HG03097 (cell line): ENCODE measurements at regions not wholly inside any gene's neighbourhood (a gene's known extent, or its start where the extent isn't known, plus 50 kb on each side); places are given as distances from the start of the nearest gene placed in this dataset.

Experiments used
- ATAC-seq: cut with Tn5 transposase; IDR thresholded peaks from one replicate; pipeline ENCODE4 v1.9.1; 2021; ENCODE audit not compliant: unreplicated experiment, low FRiP score

DNA sequence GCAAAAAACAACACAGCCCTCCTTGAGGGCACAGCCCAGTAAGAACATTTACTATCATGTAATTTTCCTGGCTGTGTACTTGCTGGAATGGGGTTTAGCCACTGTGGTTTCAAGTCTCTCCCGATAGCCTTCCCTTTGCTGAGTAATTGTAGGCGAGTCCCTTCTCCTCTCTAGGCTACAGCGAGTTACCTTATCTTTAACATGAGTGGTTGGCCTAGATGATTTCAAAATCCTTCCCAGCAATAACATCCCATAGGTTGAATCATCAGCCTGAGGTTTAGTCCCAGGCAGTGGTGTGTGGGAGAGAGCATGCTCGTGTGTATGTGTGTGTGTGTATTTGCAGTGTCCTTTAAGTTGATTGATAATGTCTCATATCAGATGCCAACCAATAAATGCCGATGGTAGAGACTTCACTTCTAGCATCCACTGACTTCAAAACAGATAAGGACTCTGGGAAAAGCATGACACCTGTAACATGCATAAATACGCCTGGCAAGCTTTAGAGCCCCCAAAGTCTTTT lies 142.9 kb upstream of the ZMIZ1 start:
- ATAC-seq, result no peak

GRCh38 chr10:78927257-78927995 lies 141.3 kb upstream of the ZMIZ1 start:
- ATAC-seq, result no peak

- ATAC-seq, result no peak
These were observed 140.4 kb upstream of the ZMIZ1 start for GRCh38 chr10:78928330-78928729.

DNA sequence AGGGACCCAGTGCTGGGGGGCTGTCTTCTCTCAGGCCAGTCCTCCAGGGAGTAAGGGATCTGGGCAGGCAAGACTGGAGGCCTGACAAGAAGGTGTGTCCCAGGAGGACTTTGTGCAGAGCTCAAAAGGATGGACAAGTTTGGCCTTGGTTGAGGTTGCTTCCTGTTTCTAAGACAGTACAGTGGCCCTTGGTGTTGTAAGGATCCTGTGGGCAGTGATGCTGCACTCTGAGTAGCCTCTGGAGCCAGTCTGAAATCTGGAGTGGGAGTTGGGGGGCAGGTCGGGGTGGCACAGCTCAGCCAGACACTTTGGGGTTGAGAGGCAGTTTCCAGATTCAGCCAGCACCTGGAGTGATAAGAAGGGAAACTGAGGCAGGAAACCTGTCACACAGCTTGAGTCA lies 139.2 kb upstream of the ZMIZ1 start:
- ATAC-seq, result no peak

DNA sequence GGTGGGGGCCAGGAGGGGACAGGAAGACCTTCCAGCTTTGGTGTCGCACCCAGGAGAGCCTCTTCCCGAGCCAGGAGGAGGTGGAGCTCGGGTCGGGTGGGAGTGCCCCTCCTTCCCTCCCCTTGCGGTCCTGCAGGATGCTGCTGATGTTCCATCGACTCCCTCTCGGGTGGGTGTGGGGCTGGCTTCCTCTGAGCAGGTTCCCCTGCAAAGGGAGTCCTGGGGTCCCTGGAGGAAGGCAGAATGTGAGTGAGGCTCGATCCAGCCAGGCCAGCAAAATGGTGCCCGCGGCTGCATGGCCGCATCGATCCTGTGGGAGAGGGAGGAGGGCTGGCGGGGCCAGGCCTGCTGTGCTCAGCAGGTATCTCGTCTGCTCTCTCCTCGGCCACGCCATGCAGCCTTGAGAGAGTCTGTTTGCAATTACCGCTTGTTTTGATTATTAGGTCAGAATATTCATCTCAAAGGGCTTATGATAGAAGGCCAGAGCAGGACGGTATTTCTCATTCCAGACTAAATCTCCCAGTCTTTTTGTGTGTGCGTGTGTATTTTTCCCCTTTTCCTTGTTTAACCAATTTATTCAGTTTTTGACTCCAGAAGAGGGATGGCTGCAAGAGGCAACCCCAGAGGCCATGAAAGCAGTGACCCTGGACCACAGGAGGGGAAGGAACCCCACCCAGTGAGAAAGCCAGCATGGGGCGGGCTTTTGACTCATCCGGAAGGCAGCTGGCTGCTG lies 137.3 kb upstream of the ZMIZ1 start:
- no peak for ATAC-seq

GRCh38 chr10:78932054-78932386 lies 136.7 kb upstream of the ZMIZ1 start:
- ATAC-seq, result no peak

DNA sequence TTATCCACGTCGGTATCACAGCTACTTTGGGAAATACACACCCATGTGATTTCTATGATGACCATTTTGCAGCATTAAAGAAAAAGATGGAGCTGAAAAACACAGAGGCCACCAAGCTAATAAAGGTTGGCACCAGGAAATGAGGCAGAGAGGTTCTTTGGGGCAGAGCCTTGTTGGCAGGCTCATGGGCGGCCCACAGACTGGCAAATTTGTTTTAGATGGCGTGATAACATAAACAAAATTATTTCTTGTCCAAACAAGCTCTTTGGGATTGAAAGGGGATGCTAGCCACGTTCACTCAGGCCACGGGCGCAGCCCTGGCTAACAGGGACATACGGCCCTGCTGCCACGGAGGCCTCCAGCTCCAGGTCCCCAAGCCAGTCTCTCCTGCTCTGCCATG lies 135.9 kb upstream of the ZMIZ1 start:
- no peak for ATAC-seq

GRCh38 chr10:78933828-78934531 lies 134.8 kb upstream of the ZMIZ1 start:
- no peak for ATAC-seq

DNA sequence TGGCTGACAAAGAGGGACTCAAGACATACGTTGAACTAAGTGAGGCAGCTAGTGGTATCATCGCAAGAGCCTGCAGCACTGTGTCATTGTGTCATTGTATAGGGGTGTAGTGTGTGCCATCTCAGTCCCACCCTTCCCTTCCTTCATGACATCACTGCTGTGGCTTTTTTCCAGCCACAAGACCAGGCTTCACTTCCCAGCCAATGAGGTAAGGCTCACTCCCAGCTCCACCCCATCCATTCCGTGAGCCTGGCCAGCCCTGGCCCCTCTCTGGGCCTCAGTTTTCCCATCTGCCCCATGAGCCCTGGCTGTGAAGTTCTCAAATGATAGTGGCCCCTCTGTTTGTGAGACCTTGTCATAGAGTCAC lies 134.3 kb upstream of the ZMIZ1 start:
- no peak for ATAC-seq

DNA sequence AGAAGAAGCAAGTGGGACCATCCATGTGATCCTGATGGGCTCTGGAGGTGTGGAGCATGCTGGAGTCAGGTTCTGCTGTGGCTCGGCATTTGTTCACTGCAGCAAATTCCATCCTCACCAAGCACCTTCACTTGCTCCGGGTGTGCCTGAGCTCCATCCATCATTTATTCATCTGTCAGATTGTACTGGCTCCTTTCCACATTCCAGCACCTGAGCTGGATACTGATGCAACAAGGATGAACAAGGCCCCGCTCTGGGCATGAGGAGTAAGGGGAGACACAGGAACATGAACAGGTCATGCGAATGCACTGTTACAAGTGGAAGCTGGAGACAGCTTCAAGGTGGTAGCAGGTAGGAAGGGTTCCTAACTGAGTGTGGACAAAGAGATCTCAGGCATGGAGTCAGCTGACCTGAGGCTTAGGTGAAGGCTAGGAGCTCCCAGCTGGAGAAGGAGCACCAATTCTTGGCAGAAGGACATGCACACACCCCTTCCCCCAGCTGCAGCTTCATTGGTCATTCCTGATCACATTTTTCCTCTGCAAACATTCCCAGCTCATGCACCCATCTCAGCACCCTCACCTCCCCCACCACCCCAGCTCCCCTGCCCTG lies 133.7 kb upstream of the ZMIZ1 start:
- no peak for ATAC-seq

DNA sequence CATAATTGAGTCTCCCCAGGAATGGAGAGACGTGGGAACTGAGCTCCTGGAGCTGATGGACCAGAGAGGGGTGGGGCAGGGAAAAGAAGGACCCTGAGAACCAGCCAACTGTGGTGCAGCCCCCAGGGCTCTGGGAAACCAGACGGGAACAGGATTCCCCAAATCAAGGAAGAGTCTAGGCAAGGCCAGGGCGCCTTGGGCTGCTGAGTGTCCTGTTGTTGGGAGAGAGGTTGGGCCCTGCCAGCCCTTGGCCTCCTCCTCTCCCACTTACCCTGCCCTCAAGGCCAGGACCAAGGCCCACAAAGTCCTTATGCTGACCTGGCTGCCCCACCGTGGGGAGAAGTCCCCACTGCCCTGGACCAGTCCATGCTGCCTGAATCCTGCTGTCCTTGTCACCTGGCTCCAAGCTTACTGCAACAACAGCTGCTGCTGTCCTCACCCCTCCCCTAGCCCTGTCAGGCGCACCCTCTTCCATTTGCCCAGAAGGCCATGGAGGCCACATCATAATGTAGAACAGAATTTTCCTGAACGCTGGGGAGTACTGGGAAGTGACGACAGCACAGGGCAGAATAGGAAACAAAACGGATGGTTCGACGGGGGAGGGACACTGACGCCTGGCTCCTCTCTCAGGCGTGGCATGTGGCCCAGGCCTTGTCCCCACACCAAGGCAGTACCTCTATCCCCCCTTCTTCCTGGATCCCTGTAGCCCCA lies 132.9 kb upstream of the ZMIZ1 start:
- no peak for ATAC-seq

DNA sequence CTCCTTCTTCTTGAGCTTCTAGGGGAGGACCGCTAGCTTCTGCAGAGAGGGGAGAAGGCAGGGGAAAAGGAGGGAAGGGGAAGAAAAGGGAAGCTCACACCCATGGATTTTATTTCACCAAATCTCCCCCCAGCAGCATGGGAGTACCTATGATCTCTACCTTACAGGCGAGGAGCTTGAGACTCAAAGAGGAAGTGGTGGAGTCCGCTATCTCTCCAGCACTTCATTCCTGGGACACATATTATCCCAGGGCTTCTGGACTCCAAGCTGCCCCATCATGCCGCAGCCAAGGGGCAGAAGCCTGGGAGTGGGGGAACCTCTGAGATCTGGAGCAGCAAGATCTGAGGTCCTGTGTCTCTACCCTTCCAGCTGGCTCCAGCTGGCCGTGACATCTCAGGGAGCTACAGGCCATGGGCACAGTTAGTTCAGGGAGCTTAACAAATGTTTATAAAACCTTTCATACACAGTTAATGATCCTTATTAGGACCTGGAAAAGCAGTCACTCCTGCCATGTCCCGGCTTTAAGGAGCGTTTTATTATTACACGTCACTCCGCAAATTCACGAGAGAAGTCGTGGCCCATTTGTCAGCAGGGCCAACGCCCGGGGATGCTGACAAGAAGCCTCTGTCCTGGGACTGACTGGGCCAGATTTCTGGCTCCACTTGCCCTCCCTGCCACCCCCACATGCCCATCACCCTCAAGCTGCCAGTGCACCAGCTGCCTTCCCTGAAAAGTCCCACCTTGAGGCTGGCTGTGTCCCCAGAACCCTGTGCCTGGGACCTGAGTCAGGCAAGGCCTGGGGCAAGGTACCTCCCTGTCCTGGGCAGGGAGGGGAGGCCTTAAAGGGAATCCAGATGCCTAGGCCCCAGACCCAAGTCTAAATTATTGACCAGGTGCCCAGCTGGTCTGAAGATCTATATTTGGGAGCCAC lies 132.1 kb upstream of the ZMIZ1 start:
- no peak for ATAC-seq

- ATAC-seq, result no peak
These were observed 131.4 kb upstream of the ZMIZ1 start for GRCh38 chr10:78937393-78937792.

GRCh38 chr10:78937800-78938694 lies 130.7 kb upstream of the ZMIZ1 start:
- ATAC-seq, result no peak

GRCh38 chr10:78938695-78939672 lies 129.8 kb upstream of the ZMIZ1 start:
- no peak for ATAC-seq

DNA sequence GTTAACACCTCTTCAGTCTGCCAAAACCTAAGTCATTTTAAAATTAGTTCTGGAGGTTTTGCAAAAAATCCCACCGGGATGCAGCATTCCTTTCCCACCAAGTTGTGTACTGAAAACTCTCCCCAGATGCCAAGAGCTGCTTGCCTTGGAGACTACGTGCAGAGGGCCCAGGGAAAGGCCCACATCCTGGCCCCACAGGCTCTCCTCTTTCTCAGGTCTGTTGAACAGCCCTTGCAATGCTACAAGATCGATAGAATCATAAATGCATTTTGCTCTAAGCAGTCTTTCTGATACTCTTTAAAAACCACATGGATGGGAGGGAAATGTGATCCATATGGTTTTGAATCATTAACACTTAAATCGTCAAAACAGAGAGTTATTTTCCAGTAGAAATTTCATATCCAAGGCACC lies 126.7 kb upstream of the ZMIZ1 start:
- ATAC-seq, result no peak

- no peak for ATAC-seq
These were observed 123.9 kb upstream of the ZMIZ1 start for GRCh38 chr10:78944723-78945312.
